ENCODE measurements at regions not wholly inside any gene's neighbourhood (a gene's known extent, or its start where the extent isn't known, plus 50 kb on each side); places are given as distances from the start of the nearest gene placed in this dataset.

DNA sequence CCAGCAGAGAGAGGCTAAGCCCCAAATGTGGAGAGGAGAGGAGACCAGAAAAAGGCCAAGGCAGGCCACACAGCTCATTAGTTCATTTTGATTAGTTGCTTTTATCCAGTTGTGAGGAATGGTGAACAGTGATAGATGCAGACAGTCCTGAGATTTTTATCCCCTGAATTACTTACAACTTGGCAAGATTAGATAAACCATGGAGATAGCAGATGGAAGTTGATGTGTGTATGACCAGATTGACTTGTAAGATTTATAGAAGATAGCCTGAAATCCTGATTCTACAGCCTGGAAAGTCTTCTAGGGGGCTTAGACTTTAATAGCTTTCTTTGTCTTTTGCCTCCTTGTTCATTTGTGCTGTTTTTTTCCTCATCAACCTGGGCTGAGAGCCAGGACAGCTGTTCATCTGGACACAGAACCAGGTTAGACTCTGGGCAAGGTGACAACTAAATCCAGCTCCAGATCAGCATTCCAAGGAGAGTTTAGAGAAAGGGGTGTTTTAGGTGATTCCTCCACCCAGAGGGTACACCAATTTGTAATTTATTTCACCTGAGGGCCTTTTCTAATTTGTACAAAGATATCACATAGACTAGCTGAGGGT is 215.5 kb downstream of the SPATA18 start:
- TF ChIP-seq FOXA1 (IDR thresholded peaks at IDR 0.05) (no peak), HNF4A (conservative IDR thresholded peaks at IDR 0.05) (no peak), EGR1 (IDR thresholded peaks at IDR 0.05; ENCODE audit: low read depth in 2 of 2) (no peak), RAD21 (IDR thresholded peaks at IDR 0.05) (no peak), RXRA (IDR thresholded peaks at IDR 0.05) (no peak)
- TF ChIP-seq, protein P1, sequence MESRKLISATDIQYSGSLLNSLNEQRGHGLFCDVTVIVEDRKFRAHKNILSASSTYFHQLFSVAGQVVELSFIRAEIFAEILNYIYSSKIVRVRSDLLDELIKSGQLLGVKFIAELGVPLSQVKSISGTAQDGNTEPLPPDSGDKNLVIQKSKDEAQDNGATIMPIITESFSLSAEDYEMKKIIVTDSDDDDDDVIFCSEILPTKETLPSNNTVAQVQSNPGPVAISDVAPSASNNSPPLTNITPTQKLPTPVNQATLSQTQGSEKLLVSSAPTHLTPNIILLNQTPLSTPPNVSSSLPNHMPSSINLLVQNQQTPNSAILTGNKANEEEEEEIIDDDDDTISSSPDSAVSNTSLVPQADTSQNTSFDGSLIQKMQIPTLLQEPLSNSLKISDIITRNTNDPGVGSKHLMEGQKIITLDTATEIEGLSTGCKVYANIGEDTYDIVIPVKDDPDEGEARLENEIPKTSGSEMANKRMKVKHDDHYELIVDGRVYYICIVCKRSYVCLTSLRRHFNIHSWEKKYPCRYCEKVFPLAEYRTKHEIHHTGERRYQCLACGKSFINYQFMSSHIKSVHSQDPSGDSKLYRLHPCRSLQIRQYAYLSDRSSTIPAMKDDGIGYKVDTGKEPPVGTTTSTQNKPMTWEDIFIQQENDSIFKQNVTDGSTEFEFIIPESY (IDR thresholded peaks at IDR 0.05), result no peak
- TF ChIP-seq, protein P2, sequence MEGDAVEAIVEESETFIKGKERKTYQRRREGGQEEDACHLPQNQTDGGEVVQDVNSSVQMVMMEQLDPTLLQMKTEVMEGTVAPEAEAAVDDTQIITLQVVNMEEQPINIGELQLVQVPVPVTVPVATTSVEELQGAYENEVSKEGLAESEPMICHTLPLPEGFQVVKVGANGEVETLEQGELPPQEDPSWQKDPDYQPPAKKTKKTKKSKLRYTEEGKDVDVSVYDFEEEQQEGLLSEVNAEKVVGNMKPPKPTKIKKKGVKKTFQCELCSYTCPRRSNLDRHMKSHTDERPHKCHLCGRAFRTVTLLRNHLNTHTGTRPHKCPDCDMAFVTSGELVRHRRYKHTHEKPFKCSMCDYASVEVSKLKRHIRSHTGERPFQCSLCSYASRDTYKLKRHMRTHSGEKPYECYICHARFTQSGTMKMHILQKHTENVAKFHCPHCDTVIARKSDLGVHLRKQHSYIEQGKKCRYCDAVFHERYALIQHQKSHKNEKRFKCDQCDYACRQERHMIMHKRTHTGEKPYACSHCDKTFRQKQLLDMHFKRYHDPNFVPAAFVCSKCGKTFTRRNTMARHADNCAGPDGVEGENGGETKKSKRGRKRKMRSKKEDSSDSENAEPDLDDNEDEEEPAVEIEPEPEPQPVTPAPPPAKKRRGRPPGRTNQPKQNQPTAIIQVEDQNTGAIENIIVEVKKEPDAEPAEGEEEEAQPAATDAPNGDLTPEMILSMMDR (IDR thresholded peaks at IDR 0.05; ENCODE audit: low read depth, low read length, missing input control), result no peak
- TF ChIP-seq, protein P3, sequence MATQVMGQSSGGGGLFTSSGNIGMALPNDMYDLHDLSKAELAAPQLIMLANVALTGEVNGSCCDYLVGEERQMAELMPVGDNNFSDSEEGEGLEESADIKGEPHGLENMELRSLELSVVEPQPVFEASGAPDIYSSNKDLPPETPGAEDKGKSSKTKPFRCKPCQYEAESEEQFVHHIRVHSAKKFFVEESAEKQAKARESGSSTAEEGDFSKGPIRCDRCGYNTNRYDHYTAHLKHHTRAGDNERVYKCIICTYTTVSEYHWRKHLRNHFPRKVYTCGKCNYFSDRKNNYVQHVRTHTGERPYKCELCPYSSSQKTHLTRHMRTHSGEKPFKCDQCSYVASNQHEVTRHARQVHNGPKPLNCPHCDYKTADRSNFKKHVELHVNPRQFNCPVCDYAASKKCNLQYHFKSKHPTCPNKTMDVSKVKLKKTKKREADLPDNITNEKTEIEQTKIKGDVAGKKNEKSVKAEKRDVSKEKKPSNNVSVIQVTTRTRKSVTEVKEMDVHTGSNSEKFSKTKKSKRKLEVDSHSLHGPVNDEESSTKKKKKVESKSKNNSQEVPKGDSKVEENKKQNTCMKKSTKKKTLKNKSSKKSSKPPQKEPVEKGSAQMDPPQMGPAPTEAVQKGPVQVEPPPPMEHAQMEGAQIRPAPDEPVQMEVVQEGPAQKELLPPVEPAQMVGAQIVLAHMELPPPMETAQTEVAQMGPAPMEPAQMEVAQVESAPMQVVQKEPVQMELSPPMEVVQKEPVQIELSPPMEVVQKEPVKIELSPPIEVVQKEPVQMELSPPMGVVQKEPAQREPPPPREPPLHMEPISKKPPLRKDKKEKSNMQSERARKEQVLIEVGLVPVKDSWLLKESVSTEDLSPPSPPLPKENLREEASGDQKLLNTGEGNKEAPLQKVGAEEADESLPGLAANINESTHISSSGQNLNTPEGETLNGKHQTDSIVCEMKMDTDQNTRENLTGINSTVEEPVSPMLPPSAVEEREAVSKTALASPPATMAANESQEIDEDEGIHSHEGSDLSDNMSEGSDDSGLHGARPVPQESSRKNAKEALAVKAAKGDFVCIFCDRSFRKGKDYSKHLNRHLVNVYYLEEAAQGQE (IDR thresholded peaks at IDR 0.05), result no peak

All from liver (tissue), 3 donors.